HG03045 (cell line): ENCODE measurements at regions not wholly inside any gene's neighbourhood (a gene's known extent, or its start where the extent isn't known, plus 50 kb on each side); places are given as distances from the start of the nearest gene placed in this dataset.
"Not testable (repeated sequence)": the region's sequence is repeated elsewhere in the genome, so short reads cannot be mapped to it uniquely, and the experiment has no call there.

ENCODE experiments used
- ATAC-seq: cut with Tn5 transposase; IDR thresholded peaks from one replicate; pipeline ENCODE4 v1.9.1; 2021; ENCODE audit warnings: mild to moderate bottlenecking, moderate library complexity; ENCODE audit not compliant: unreplicated experiment

- ATAC-seq: not testable (repeated sequence)
Observed at GRCh38 chr6:74255007-74255406, 559.0 kb downstream of the CD109 start.

GRCh38 chr6:74254147-74254546 lies 558.1 kb downstream of the CD109 start:
- ATAC-seq: not testable (repeated sequence)

- ATAC-seq: no peak
Observed at GRCh38 chr6:74253261-74253660, 557.3 kb downstream of the CD109 start.

- no peak for ATAC-seq
Observed at GRCh38 chr6:74250161-74250818, 554.3 kb downstream of the CD109 start.

- no peak for ATAC-seq
Observed at GRCh38 chr6:74249658-74250057, 553.7 kb downstream of the CD109 start.

GRCh38 chr6:74248966-74249365 lies 553.0 kb downstream of the CD109 start:
- no peak for ATAC-seq

GRCh38 chr6:74222768-74223333 lies 526.8 kb downstream of the CD109 start:
- no peak for ATAC-seq

GRCh38 chr6:74213995-74214394 lies 518.0 kb downstream of the CD109 start:
- no peak for ATAC-seq

GRCh38 chr6:74208239-74208638 lies 512.2 kb downstream of the CD109 start:
- ATAC-seq: no peak

- ATAC-seq: no peak
Observed at GRCh38 chr6:74199215-74199915, 503.4 kb downstream of the CD109 start.

- ATAC-seq: no peak
Observed at GRCh38 chr6:74197310-74197709, 501.3 kb downstream of the CD109 start.

- ATAC-seq: no peak
Observed at GRCh38 chr6:74187811-74188210, 491.8 kb downstream of the CD109 start.

- no peak for ATAC-seq
Observed at GRCh38 chr6:74182992-74183391, 487.0 kb downstream of the CD109 start.

GRCh38 chr6:74181471-74181870 lies 485.5 kb downstream of the CD109 start:
- no peak for ATAC-seq

GRCh38 chr6:74177506-74177905 lies 481.5 kb downstream of the CD109 start:
- no peak for ATAC-seq

- not testable (repeated sequence) for ATAC-seq
Observed at GRCh38 chr6:74170550-74170949, 474.5 kb downstream of the CD109 start.

GRCh38 chr6:74170118-74170517 lies 474.1 kb downstream of the CD109 start:
- ATAC-seq: no peak

GRCh38 chr6:74167976-74168375 lies 472.0 kb downstream of the CD109 start:
- ATAC-seq: no peak

GRCh38 chr6:74167511-74167910 lies 471.5 kb downstream of the CD109 start:
- ATAC-seq: no peak

- ATAC-seq: no peak
Observed at GRCh38 chr6:74166849-74167248, 470.8 kb downstream of the CD109 start.

GRCh38 chr6:74161380-74161779 lies 465.4 kb downstream of the CD109 start:
- no peak for ATAC-seq

- no peak for ATAC-seq
Observed at GRCh38 chr6:74152096-74152675, 456.2 kb downstream of the CD109 start.
